Right lobe of liver (tissue), 4 donors: ENCODE measurements at regions not wholly inside any gene's neighbourhood (a gene's known extent, or its start where the extent isn't known, plus 50 kb on each side); places are given as distances from the start of the nearest gene placed in this dataset.

Experiments used
- CTCF ChIP-seq, 4 donors: fragments of 200-600 bp in 3 of 4; fragments of 450-650 bp in 1 of 4; IDR thresholded peaks; one replicate each; pipeline versions ENCODE4 v1.5.1 to v1.8.0; 2016 to 2022; ENCODE audit warnings: antibody characterized with exemption in 4 of 4, mild to moderate bottlenecking in 2 of 4
- POLR2A ChIP-seq: fragments of 450-650 bp; IDR thresholded peaks from one replicate; pipeline ENCODE4 v1.6.1; 2017; ENCODE audit warnings: antibody characterized with exemption, mild to moderate bottlenecking
- donor health status: DM: no; HTN: no; CAD: no.
- donor health status: DM: no; HTN: no; CAD: no.
- donor health status: DM: no; HTN: yes; CAD: no.

- TF ChIP-seq CTCF (IDR thresholded peaks at IDR 0.05) = no peak
- TF ChIP-seq POLR2A = no peak
Observed at GRCh38 chr18:78735131-78736014, 244.2 kb upstream of the SALL3 start.
